D721Med (cell line): ENCODE measurements at regions not wholly inside any gene's neighbourhood (a gene's known extent, or its start where the extent isn't known, plus 50 kb on each side); places are given as distances from the start of the nearest gene placed in this dataset.

Source experiments
- DNase-seq: peaks from one replicate; pipeline ENCODE4 v3.0.0; 2011; ENCODE audit warnings: low spot score; ENCODE audit not compliant: insufficient read length
- FAIRE-seq: peaks from 2 replicates; lab custom pipeline; 2011; peaks lifted over from hg19 to GRCh38; lab: Jason Lieb, UNC
- CTCF ChIP-seq: IDR thresholded peaks from 2 replicates; pipeline ENCODE4 v1.5.1; 2012; ENCODE audit warnings: mild to moderate bottlenecking, control low read depth; ENCODE audit not compliant: insufficient read depth; ENCODE audit errors: missing control alignments

DNA sequence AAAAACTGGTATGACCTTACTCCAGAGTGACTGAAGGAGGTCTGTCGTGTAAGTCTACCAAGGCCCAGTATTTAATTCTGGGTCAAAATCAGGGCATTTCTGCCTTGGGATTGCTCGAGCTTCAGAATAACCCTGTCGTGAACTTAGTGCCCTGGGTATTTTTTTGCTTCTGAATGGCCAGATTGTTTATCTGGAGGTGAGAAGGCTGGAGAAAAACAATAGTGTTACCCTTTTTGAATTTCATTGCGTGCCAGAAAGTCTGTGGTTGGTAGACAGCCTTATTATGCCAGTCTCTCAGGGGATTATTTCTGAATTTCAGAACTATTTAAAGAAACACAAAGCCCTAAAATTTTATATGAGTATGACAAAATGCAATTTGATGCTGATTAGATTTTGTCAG, 323.4 kb downstream of the CSNK1G3 start:
- DNase-seq = no peak
- no peak for TF ChIP-seq CTCF
- no peak for FAIRE-seq

DNA sequence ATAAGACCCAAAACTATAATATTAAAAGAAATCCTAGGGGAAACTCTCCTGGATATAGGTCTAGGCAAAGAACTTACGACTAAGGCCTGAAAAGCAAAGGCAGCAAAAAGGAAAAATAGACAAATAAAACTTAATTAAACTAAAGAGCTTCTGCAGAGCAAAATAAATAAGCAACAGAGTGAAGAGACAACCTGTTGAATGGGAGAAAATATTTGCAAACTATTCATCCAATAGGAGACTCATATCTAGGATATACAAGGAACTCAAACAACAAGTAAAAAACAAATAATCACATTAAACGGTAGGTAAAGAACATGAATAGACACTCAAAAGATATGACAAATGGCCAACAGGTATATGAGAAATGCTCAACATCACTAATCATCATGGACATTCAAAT, 318.6 kb downstream of the CSNK1G3 start:
- no peak for FAIRE-seq
- no peak for DNase-seq
- no peak for TF ChIP-seq CTCF

GRCh38 chr5:123827811-123828210, 315.8 kb downstream of the CSNK1G3 start:
- no peak for DNase-seq
- no peak for FAIRE-seq
- no peak for TF ChIP-seq CTCF

DNA sequence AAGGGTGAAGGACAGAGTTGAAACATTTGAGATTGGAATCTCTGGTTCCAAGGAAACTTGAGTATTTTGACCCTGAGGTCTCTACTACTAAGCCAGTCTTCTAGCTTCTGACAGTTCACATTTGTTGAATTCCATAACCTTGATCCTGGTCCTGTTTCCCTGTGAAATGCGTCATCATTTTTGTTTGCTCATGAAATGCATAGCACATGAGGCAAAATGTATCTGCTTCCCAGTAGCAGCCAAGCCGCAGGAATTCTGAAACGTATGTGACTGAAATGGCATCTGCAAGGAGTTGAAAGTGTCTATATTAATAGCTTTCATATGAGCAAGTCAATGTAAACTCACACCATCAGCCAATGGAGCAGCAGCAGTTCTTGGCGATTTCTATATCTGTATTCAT, 307.9 kb downstream of the CSNK1G3 start:
- TF ChIP-seq CTCF = no peak
- no peak for DNase-seq
- no peak for FAIRE-seq

GRCh38 chr5:123819386-123819785, 307.4 kb downstream of the CSNK1G3 start:
- FAIRE-seq (no peak), DNase-seq (no peak)
- no peak for TF ChIP-seq CTCF

DNA sequence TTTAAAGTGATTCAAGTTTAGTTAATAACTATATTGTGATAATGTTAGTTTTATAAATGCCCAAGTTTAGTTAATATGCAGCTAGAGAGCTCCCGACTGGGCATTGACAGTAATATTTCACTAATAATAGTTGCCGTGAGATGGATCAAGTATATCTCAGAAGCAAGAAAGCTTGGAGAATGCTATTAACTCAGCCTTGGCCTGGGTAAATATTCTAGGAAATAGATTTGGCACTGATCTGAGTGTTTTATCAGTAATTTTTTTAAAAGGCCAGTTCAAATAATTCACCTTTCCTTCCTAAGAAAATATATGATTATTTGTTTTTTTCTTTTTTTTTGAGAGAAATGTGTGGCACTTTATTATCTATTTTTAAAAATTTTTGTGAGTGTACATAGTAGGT, 305.3 kb downstream of the CSNK1G3 start:
- DNase-seq = no peak
- TF ChIP-seq CTCF = no peak
- FAIRE-seq = no peak

DNA sequence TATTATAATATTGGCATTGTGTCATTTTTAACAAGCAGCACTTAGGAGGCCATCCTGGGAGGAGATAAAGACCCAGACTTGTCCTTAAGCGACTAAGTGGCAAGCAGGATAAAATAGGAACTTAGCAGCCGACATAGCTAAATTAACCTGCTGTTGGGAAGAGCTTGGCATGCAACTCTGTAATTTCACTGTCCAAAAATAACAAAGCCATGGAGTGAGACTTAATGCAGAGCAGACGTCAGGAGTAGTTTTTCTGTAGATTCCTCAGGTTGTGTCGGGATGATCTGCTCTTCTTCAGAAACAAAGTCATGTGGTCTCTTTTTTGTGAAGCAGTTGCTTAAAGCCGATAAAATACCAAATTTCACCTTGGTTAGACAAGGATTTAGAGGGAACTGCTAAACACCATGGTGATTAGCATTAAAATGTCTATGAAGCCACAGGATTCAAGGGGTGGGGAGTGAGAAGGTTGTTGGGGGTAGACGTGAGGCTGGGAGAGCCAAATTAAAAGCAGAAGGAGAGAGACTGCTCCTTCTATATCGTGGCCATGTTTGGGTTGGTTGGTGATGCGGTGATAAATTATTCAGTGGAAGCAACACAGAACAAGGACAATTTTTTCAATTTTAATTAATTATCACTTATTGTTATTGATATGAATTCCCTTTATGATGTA, 303.0 kb downstream of the CSNK1G3 start:
- no peak for DNase-seq
- no peak for TF ChIP-seq CTCF
- FAIRE-seq = peak; percentile 41
